ENCODE measurements at regions not wholly inside any gene's neighbourhood (a gene's known extent, or its start where the extent isn't known, plus 50 kb on each side); places are given as distances from the start of the nearest gene placed in this dataset.

DNA sequence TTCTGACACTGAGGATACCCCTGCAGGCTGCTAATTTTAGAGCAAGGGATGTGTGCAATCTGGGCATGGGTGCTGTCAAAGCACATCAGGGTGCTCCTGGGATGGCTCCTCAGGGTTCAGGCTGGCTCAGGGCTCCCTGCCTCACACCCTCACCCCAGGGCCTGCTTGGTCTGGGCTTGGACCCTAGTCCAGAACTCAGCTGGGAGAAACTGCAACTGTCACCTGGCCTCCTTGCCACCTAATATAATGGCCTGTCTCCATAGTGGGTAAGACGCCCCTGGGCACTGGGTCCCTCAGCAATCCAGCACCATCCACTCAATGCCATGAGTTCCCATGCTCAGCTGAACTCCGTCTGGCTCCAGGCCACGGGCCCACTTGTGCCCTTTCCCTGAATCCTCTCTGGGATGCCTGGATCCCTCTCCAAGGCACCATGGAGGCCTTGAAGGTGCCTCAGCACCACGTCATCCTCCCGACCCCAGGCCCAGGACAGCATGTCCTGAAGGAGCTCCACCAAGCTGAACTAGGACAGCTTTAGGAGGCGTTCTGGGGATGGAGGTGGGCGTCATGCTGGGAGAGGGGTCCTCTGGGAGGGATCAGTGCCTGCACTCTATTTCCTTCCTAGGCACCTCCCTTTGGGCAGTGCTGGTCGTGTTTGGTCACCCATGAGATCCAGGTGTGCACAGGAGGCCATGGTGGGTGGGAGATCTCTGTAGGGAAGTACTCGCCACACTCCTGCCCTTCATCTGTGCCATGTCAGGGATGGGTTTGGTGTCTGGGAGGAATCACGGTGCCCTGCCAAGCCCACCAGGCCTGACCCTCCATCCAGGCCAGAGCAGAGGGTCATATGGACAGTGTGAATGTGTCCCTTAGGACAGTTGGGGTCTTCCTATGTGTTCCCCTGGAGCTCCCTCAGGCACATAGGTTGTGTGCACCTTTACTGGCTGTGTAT, 1688.4 kb downstream of the TP53TG3F start:
- H3K4me1 ChIP-seq (replicated peaks in 1 of 2): no peaks in the 10 kb centered on the region
- H3K27ac ChIP-seq: no peak overlapping the region
- intact Hi-C loops (cut with DNase I): no loop called here
- H3K36me3 ChIP-seq (replicated peaks in 1 of 2): no peaks in the 10 kb centered on the region
- TF ChIP-seq, protein P1, sequence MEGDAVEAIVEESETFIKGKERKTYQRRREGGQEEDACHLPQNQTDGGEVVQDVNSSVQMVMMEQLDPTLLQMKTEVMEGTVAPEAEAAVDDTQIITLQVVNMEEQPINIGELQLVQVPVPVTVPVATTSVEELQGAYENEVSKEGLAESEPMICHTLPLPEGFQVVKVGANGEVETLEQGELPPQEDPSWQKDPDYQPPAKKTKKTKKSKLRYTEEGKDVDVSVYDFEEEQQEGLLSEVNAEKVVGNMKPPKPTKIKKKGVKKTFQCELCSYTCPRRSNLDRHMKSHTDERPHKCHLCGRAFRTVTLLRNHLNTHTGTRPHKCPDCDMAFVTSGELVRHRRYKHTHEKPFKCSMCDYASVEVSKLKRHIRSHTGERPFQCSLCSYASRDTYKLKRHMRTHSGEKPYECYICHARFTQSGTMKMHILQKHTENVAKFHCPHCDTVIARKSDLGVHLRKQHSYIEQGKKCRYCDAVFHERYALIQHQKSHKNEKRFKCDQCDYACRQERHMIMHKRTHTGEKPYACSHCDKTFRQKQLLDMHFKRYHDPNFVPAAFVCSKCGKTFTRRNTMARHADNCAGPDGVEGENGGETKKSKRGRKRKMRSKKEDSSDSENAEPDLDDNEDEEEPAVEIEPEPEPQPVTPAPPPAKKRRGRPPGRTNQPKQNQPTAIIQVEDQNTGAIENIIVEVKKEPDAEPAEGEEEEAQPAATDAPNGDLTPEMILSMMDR (IDR thresholded peaks at IDR 0.05): no peak
- no peak for TF ChIP-seq POLR2A (IDR thresholded peaks at IDR 0.05)
- no peaks in the 10 kb centered on the region for H3K27me3 ChIP-seq
- H3K9me3 ChIP-seq (replicated peaks in 1 of 3): no peaks in the 10 kb centered on the region
- DNase-seq: peak in 1 of 7 donors; percentile 36
- WGBS, 4 donors: 51 to 60% (median 56%) methylated on average over 4 to 10 of the region's 10 CpGs
- H3K4me3 ChIP-seq: no peak overlapping the region

DNA sequence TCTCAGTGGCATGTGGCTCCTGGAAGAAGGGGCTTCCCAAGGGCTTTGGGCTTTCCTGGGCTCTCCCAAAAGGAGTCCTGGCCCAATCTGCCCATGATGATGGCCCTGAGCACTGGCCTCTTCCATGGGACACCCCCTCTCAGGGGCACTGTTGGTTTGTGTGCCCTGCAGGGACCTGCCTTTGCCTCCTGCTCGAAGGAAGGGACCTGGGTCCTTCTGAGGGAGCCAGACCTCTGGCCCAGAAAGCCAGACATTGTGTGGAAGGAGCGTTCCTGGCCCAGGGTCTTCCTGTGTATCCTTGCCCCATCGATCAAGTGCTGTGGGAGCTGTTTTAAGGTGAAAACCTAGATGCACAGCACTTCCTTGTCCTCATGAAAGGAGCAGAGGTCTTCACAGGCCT, 1689.3 kb downstream of the TP53TG3F start:
- no peaks in the 10 kb centered on the region for H3K4me1 ChIP-seq (replicated peaks in 1 of 2)
- no peak overlapping the region for H3K4me3 ChIP-seq
- H3K36me3 ChIP-seq (replicated peaks in 1 of 2): no peaks in the 10 kb centered on the region
- 38 to 70% (median 46%) methylated on average over 2 to 3 of the region's 3 CpGs; no CpG with 5 or more reads in 1 of the 4 donors for WGBS, 4 donors
- no peaks in the 10 kb centered on the region for H3K9me3 ChIP-seq (replicated peaks in 1 of 3)
- TF ChIP-seq, protein P1 (IDR thresholded peaks at IDR 0.05): no peak
- no peak for TF ChIP-seq POLR2A (IDR thresholded peaks at IDR 0.05)
- no peaks in the 10 kb centered on the region for H3K27me3 ChIP-seq
- intact Hi-C loops (cut with DNase I): no loop called here
- H3K27ac ChIP-seq: no peak overlapping the region
- no peak for DNase-seq

DNA sequence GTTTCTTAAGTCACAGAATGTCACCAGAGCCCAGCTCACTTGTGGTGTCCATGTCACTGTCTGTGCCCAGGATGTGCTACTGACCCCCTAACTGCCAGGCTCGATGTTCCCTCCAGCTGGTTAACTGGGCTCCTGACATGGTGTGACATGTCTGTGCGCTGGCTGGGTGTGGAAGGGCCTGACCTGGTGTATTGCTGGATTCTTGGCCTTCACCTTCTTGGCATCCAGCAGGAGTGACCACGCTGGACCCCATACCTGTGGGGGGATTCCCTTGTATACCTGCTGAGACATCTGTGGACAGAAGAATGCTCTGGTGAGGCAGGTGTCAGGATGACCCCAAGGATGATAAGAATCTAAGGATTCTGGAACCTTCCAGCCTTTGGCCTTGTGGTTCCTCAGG, 1690.1 kb downstream of the TP53TG3F start:
- TF ChIP-seq, protein P1 (IDR thresholded peaks at IDR 0.05): no peak
- no peak for TF ChIP-seq POLR2A (IDR thresholded peaks at IDR 0.05)
- no peaks in the 10 kb centered on the region for H3K9me3 ChIP-seq (replicated peaks in 1 of 3)
- H3K27ac ChIP-seq: no peak overlapping the region
- 45 to 50% (median 49%) methylated on average over 3 of the region's 3 CpGs; no CpG with 5 or more reads in 1 of the 4 donors for WGBS, 4 donors
- intact Hi-C loops (cut with DNase I): no loop called here
- no peak for DNase-seq
- no peaks in the 10 kb centered on the region for H3K27me3 ChIP-seq
- no peaks in the 10 kb centered on the region for H3K4me1 ChIP-seq (replicated peaks in 1 of 2)
- H3K4me3 ChIP-seq: no peak overlapping the region
- no peaks in the 10 kb centered on the region for H3K36me3 ChIP-seq (replicated peaks in 1 of 2)

DNA sequence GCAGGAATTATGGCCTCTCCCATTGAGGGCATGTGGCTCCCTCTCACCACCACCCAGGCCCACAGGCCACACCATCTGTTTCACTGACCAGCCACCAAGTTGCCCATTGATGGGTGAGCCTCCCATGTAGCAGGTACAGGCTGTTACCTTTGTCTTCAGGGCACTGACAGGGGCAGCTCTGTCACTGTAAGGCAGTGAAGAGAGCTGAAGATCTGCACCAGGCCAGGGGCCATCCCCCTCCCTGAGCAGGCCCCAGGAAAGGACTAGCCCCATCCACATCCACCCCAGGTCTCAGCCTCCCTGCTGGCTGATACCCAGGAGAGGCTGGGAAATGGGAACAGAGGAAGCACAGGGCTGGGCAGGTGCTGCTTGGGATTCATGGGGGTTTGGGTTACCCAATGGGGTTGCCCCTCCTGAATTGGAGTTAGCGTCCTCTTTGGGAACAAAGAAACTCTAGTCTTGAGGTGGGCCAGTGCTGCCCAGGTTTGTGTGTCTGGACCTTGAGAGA, 1691.4 kb downstream of the TP53TG3F start:
- no peak overlapping the region for H3K4me3 ChIP-seq
- intact Hi-C loops (cut with DNase I): loop anchor here in 1 of 2 donors (10.0 kb wide), 1 partner anchor 54 kb away; no protein-coding TSS in a partner anchor
- no peaks in the 10 kb centered on the region for H3K9me3 ChIP-seq (replicated peaks in 1 of 3)
- DNase-seq: no peak
- no peaks in the 10 kb centered on the region for H3K36me3 ChIP-seq (replicated peaks in 1 of 2)
- WGBS, 4 donors: 65 to 83% (median 76%) methylated on average over 1 of the region's 1 CpG; no CpG with 5 or more reads in 1 of the 4 donors
- no peak overlapping the region for H3K27ac ChIP-seq
- no peaks in the 10 kb centered on the region for H3K4me1 ChIP-seq (replicated peaks in 1 of 2)
- no peak for TF ChIP-seq POLR2A (IDR thresholded peaks at IDR 0.05)
- TF ChIP-seq, protein P1 (IDR thresholded peaks at IDR 0.05): no peak
- no peaks in the 10 kb centered on the region for H3K27me3 ChIP-seq

All from adrenal gland (tissue), 9 donors.